Prostate gland (tissue), 2 donors: ENCODE measurements at regions not wholly inside any gene's neighbourhood (a gene's known extent, or its start where the extent isn't known, plus 50 kb on each side); places are given as distances from the start of the nearest gene placed in this dataset.

Experiments used
- CTCF ChIP-seq, 4 experiments: fragments of 200-600 bp in 2 of 4; fragments of 450-650 bp in 2 of 4; sonication (generic) in 2 of 4; IDR thresholded peaks; 1 replicate in 3 of 4; 2 replicates in 1 of 4; pipeline ENCODE4 v1.5.1; 2016 to 2019; ENCODE audit warnings: antibody characterized with exemption in 4 of 4, mild to moderate bottlenecking in 2 of 4, moderate library complexity in 2 of 4
- POLR2AphosphoS5 ChIP-seq: sonication (generic); formaldehyde crosslinking; IDR thresholded peaks from one replicate; pipeline ENCODE4 v1.6.1; 2017; ENCODE audit warnings: antibody characterized with exemption

- TF ChIP-seq CTCF (IDR thresholded peaks at IDR 0.05) (no peak), POLR2AphosphoS5 (no peak)
These were observed 798.4 kb upstream of the ACVR2A start for GRCh38 chr2:147046473-147046872.
